ENCODE measurements at regions not wholly inside any gene's neighbourhood (a gene's known extent, or its start where the extent isn't known, plus 50 kb on each side); places are given as distances from the start of the nearest gene placed in this dataset.
"Not testable (repeated sequence)": the region's sequence is repeated elsewhere in the genome, so short reads cannot be mapped to it uniquely, and the experiment has no call there.

GRCh38 chr13:84588023-84588422 lies 705.7 kb upstream of the SLITRK1 start:
- POLR2A ChIA-PET = no interaction called here
- Mint-ChIP-seq H3K4me1 (ENCODE audit: low read depth, unreplicated experiment) (peaks cover 7% of the 10 kb centered on the region), H3K36me3 (ENCODE audit: insufficient read depth, unreplicated experiment) (no peaks in the 10 kb centered on the region), H3K27ac (ENCODE audit: unreplicated experiment) (no peak overlapping the region), H3K27me3 (ENCODE audit: insufficient read depth, unreplicated experiment) (no peaks in the 10 kb centered on the region), H3K4me3 (ENCODE audit: unreplicated experiment) (no peak overlapping the region), H3K9me3 (ENCODE audit: unreplicated experiment) (no peaks in the 10 kb centered on the region)
- Histone ChIP-seq H3K36me3 (ENCODE audit: control insufficient read depth, insufficient read depth, low read length) (no peaks in the 10 kb centered on the region), H3K4me1 (no peaks in the 10 kb centered on the region), H3K27me3 (replicated peaks; ENCODE audit: control insufficient read depth, insufficient read depth, low read length) (no peaks in the 10 kb centered on the region), H3K9me3 (no peaks in the 10 kb centered on the region), H3K4me3 (ENCODE audit: low read depth, low read length) (no peak overlapping the region)
- no peak for DNase-seq
- intact Hi-C loops (cut with micrococcal nuclease; ENCODE audit: unreplicated experiment) = no loop called here
- BruUV-seq (replicated peaks) = no TSS peak
- CTCF ChIA-PET = no interaction called here
- TF ChIP-seq CTCF (IDR thresholded peaks at IDR 0.05; ENCODE audit: insufficient read depth in 1 of 2, low read depth in 1 of 2, low read length in 1 of 2, severe bottlenecking in 1 of 2, unreplicated experiment in 1 of 2) = no peak

DNA sequence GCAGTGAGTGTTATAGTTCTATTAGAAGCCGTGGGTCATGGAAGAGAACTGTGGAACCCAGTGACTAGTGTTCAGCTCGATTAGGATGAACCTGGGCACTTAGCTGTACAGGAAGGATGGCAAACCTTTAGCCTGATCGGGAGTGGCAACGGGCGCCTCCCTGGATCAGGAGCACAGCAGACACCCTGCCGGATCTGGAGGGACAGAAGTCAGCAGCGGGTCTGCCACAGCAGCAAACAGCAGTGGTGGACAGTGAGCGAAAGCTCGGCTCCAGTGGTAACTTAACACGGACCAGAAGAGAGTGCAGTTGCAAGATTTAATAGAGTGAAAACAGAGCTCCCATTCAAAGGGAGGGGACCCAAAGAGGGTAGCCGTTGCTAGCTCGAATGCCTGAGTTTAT lies 697.6 kb upstream of the SLITRK1 start:
- H3K36me3 Mint-ChIP-seq (ENCODE audit: insufficient read depth, unreplicated experiment); H3K27me3 Mint-ChIP-seq (ENCODE audit: insufficient read depth, unreplicated experiment); POLR2A ChIA-PET; DNase-seq; intact Hi-C loops (cut with micrococcal nuclease; ENCODE audit: unreplicated experiment); H3K4me1 ChIP-seq; H3K4me3 ChIP-seq (ENCODE audit: low read depth, low read length); H3K36me3 ChIP-seq (ENCODE audit: control insufficient read depth, insufficient read depth, low read length); H3K9me3 Mint-ChIP-seq (ENCODE audit: unreplicated experiment); BruUV-seq (replicated peaks); H3K27ac Mint-ChIP-seq (ENCODE audit: unreplicated experiment); H3K4me3 Mint-ChIP-seq (ENCODE audit: unreplicated experiment); CTCF ChIA-PET; H3K9me3 ChIP-seq; H3K27me3 ChIP-seq (replicated peaks; ENCODE audit: control insufficient read depth, insufficient read depth, low read length); H3K4me1 Mint-ChIP-seq (ENCODE audit: low read depth, unreplicated experiment): not testable (repeated sequence)

- TF ChIP-seq CTCF (IDR thresholded peaks at IDR 0.05; ENCODE audit: insufficient read depth in 1 of 2, low read depth in 1 of 2, low read length in 1 of 2, severe bottlenecking in 1 of 2, unreplicated experiment in 1 of 2) = peak in 1 of 2 experiments; percentile 17
- Histone ChIP-seq H3K27me3 (replicated peaks; ENCODE audit: control insufficient read depth, insufficient read depth, low read length) (no peaks in the 10 kb centered on the region), H3K4me3 (ENCODE audit: low read depth, low read length) (no peak overlapping the region), H3K9me3 (no peaks in the 10 kb centered on the region), H3K36me3 (ENCODE audit: control insufficient read depth, insufficient read depth, low read length) (no peaks in the 10 kb centered on the region), H3K4me1 (no peaks in the 10 kb centered on the region)
- Mint-ChIP-seq H3K9me3 (ENCODE audit: unreplicated experiment) (no peaks in the 10 kb centered on the region), H3K27me3 (ENCODE audit: insufficient read depth, unreplicated experiment) (no peaks in the 10 kb centered on the region), H3K4me1 (ENCODE audit: low read depth, unreplicated experiment) (no peaks in the 10 kb centered on the region), H3K36me3 (ENCODE audit: insufficient read depth, unreplicated experiment) (no peaks in the 10 kb centered on the region), H3K27ac (ENCODE audit: unreplicated experiment) (no peak overlapping the region), H3K4me3 (ENCODE audit: unreplicated experiment) (no peak overlapping the region)
- intact Hi-C loops (cut with micrococcal nuclease; ENCODE audit: unreplicated experiment) = no loop called here
- no TSS peak for BruUV-seq (replicated peaks)
- POLR2A ChIA-PET = no interaction called here
- CTCF ChIA-PET = no interaction called here
- no peak for DNase-seq
Measured at GRCh38 chr13:84574851-84575250, 692.6 kb upstream of the SLITRK1 start.

DNA sequence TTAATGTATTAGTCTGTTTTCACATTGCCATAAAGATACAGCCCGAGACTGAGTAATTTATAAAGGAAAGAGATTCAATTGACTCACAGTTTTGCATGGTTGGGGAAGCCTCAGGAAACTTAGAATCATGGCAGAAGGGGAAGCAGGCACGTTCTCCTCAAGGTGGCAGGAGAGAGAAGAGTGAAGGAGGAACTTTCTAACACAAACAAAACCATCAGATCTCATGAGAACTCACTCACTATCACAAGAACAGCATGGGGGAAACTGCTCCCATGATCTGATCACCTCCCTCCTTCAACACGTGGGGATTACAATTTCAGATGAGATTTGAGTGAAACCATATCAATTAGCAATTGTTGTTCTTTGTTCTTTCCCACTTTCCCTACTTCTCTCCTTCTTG lies 689.0 kb upstream of the SLITRK1 start:
- POLR2A ChIA-PET = no interaction called here
- H3K36me3 ChIP-seq (ENCODE audit: control insufficient read depth, insufficient read depth, low read length) = no peaks in the 10 kb centered on the region
- CTCF ChIA-PET = no interaction called here
- H3K4me1 ChIP-seq = no peaks in the 10 kb centered on the region
- H3K9me3 Mint-ChIP-seq (ENCODE audit: unreplicated experiment) = no peaks in the 10 kb centered on the region
- peak in 1 of 2 experiments; percentile 27 for DNase-seq
- no peaks in the 10 kb centered on the region for H3K36me3 Mint-ChIP-seq (ENCODE audit: insufficient read depth, unreplicated experiment)
- no peaks in the 10 kb centered on the region for H3K4me1 Mint-ChIP-seq (ENCODE audit: low read depth, unreplicated experiment)
- no peak overlapping the region for H3K4me3 ChIP-seq (ENCODE audit: low read depth, low read length)
- no peaks in the 10 kb centered on the region for H3K9me3 ChIP-seq
- H3K27ac Mint-ChIP-seq (ENCODE audit: unreplicated experiment) = no peak overlapping the region
- no TSS peak for BruUV-seq (replicated peaks)
- no peaks in the 10 kb centered on the region for H3K27me3 Mint-ChIP-seq (ENCODE audit: insufficient read depth, unreplicated experiment)
- peak; percentile 7 to 18 for TF ChIP-seq CTCF (IDR thresholded peaks at IDR 0.05; ENCODE audit: insufficient read depth in 1 of 2, low read depth in 1 of 2, low read length in 1 of 2, severe bottlenecking in 1 of 2, unreplicated experiment in 1 of 2)
- intact Hi-C loops (cut with micrococcal nuclease; ENCODE audit: unreplicated experiment) = no loop called here
- H3K4me3 Mint-ChIP-seq (ENCODE audit: unreplicated experiment) = no peak overlapping the region
- no peaks in the 10 kb centered on the region for H3K27me3 ChIP-seq (replicated peaks; ENCODE audit: control insufficient read depth, insufficient read depth, low read length)

Measured in Caco-2 (cell line).